HCT116 (cell line): ENCODE measurements at regions not wholly inside any gene's neighbourhood (a gene's known extent, or its start where the extent isn't known, plus 50 kb on each side); places are given as distances from the start of the nearest gene placed in this dataset.
"Not testable (repeated sequence)": the region's sequence is repeated elsewhere in the genome, so short reads cannot be mapped to it uniquely, and the experiment has no call there.

Experiments
- ATAC-seq: fragments of 200-7000 bp; cut with Tn5 transposase; 2 replicates; pipeline ENCODE4 v1.9.1; 2020; ENCODE audit warnings: mild to moderate bottlenecking, moderate library complexity
- BruUV-seq: library from RNA; stranded (reverse); fragments of 400-500 nt; replicated peaks from 2 replicates; lab custom pipeline; 2021; lab: Mats Ljungman, UMichigan
- CTCF ChIA-PET: fragments of 300-600 bp; sonication (Branson Sonifier 250); formaldehyde crosslinking; loops from one replicate; lab custom pipeline; 2021; ENCODE audit warnings: antibody characterized with exemption; lab: Charles Lee
- POLR2A ChIA-PET: fragments of 300-600, 350-600 bp; sonication (Branson Sonifier 250); formaldehyde crosslinking; loops from one replicate; lab custom pipeline; 2021; ENCODE audit warnings: antibody characterized with exemption; lab: Charles Lee
- RAD21 ChIA-PET, 2 experiments: fragments of 300-600 bp; sonication (Branson Sonifier 250); formaldehyde crosslinking; loops; one replicate each; lab custom pipeline; 2023; ENCODE audit warnings: low total read pairs in 2 of 2; ENCODE audit not compliant: uncharacterized antibody in 2 of 2, unreplicated experiment in 2 of 2, low non-redundant PET in 1 of 2; lab: Charles Lee
- DNase-seq: peaks from one replicate; pipeline ENCODE4 v3.0.0-alpha.2; 2010; ENCODE audit warnings: low read depth, low spot score
- H2AFZ ChIP-seq: fragments of 200-600 bp; shearing (Covaris generic), sonication (generic); 2 replicates; pipeline ENCODE4 v1.6.1; 2017; ENCODE audit warnings: low read depth, mixed run types, mixed read lengths, antibody characterized with exemption, low read length; ENCODE audit not compliant: poor library complexity, severe bottlenecking
- H3K27ac ChIP-seq: 2 replicates; pipeline ENCODE4 v1.5.1; 2012; ENCODE audit warnings: low read depth, low read length
- H3K27me3 ChIP-seq: fragments of 200-600 bp; sonication (generic); 2 replicates; pipeline ENCODE4 v1.6.1; 2016; ENCODE audit warnings: mixed run types, low read length, mixed read lengths; ENCODE audit not compliant: insufficient read depth
- H3K36me3 ChIP-seq, 2 experiments: fragments of 200-500 bp in 1 of 2; fragments of 200-600 bp in 1 of 2; sonication (Bioruptor generic) in 1 of 2; sonication (generic) in 1 of 2; 2 replicates each; pipeline versions ENCODE4 v1.5.1 to v1.6.1; 2014 to 2016; ENCODE audit warnings: low read length in 2 of 2, inconsistent platforms in 1 of 2, mixed read lengths in 1 of 2, mixed run types in 1 of 2; ENCODE audit not compliant: insufficient read depth in 2 of 2, control insufficient read depth in 1 of 2
- H3K4me1 ChIP-seq, 2 experiments: fragments of 200-600 bp in 1 of 2; sonication (generic) in 1 of 2; 2 replicates each; pipeline versions ENCODE4 v1.5.1 to v1.6.1; 2012 to 2017; ENCODE audit warnings: low read length in 2 of 2, inconsistent platforms in 1 of 2, mild to moderate bottlenecking in 1 of 2, mixed read lengths in 1 of 2, mixed run types in 1 of 2, moderate library complexity in 1 of 2; ENCODE audit not compliant: insufficient read depth in 2 of 2, control insufficient read depth in 1 of 2
- H3K4me2 ChIP-seq: fragments of 200-600 bp; sonication (generic); 2 replicates; pipeline ENCODE4 v1.6.1; 2017; ENCODE audit warnings: mixed run types, low read length, mixed read lengths
- H3K4me3 ChIP-seq, 2 experiments: fragments of 200-600 bp in 1 of 2; sonication (generic) in 1 of 2; replicated peaks in 1 of 2; 2 replicates each; pipeline ENCODE4 v1.5.1; 2011 to 2016; ENCODE audit warnings: low read length in 2 of 2, control low read depth in 1 of 2, low read depth in 1 of 2, mild to moderate bottlenecking in 1 of 2, mixed read lengths in 1 of 2, mixed run types in 1 of 2
- H3K79me2 ChIP-seq: fragments of 200-600 bp; sonication (generic); 2 replicates; pipeline ENCODE4 v1.6.1; 2017; ENCODE audit warnings: mild to moderate bottlenecking, mixed run types, low read length, moderate library complexity, mixed read lengths; ENCODE audit not compliant: insufficient read depth
- H3K9ac ChIP-seq: fragments of 200-600 bp; sonication (generic); 2 replicates; pipeline ENCODE4 v1.6.1; 2016; ENCODE audit warnings: low read length, mixed read lengths
- H3K9me2 ChIP-seq: fragments of 200-600 bp; sonication (generic), shearing (Covaris generic); 2 replicates; pipeline ENCODE4 v1.6.1; 2017; ENCODE audit warnings: mixed run types, mild to moderate bottlenecking, moderate library complexity; ENCODE audit not compliant: insufficient read depth
- H3K9me3 ChIP-seq, 2 experiments: fragments of 200-500 bp in 1 of 2; fragments of 200-600 bp in 1 of 2; sonication (Bioruptor generic) in 1 of 2; sonication (generic) in 1 of 2; 2 replicates each; pipeline ENCODE4 v1.6.1; 2014 to 2017; ENCODE audit warnings: low read length in 2 of 2, mixed read lengths in 2 of 2, inconsistent platforms in 1 of 2, low read depth in 1 of 2, mild to moderate bottlenecking in 1 of 2, mixed run types in 1 of 2, moderate library complexity in 1 of 2; ENCODE audit not compliant: control insufficient read depth in 1 of 2, insufficient read depth in 1 of 2
- H4K20me1 ChIP-seq: fragments of 200-600 bp; sonication (generic), shearing (Covaris generic); 2 replicates; pipeline ENCODE4 v1.6.1; 2017; ENCODE audit warnings: mixed run types, mild to moderate bottlenecking, moderate library complexity; ENCODE audit not compliant: insufficient read depth
- JUND ChIP-seq: IDR thresholded peaks from 2 replicates; pipeline ENCODE4 v1.6.1; 2012
- MAX ChIP-seq: IDR thresholded peaks from 2 replicates; pipeline ENCODE4 v1.6.1; 2012
- RAD21 ChIP-seq: IDR thresholded peaks from 2 replicates; pipeline ENCODE4 v1.6.1; 2012; ENCODE audit warnings: low read depth, mild to moderate bottlenecking
- YY1 ChIP-seq: IDR thresholded peaks from 2 replicates; pipeline ENCODE4 v1.6.1; 2011; ENCODE audit warnings: low read length, low read depth, moderate library complexity, mild to moderate bottlenecking; ENCODE audit not compliant: insufficient replicate concordance; ENCODE audit errors: extremely low read depth
- ZBTB33 ChIP-seq: IDR thresholded peaks from 2 replicates; pipeline ENCODE4 v1.6.1; 2011; ENCODE audit warnings: mild to moderate bottlenecking, low read length, moderate library complexity; ENCODE audit not compliant: insufficient replicate concordance; ENCODE audit errors: extremely low read depth
- intact Hi-C: fragments of 100-400 bp; cut with micrococcal nuclease; formaldehyde crosslinking; loops from 2 replicates; pipeline ENCODE4 v1.10.0; 2022
- TF ChIP-seq, protein P1 (sequence below), 3 experiments: fragments of 200-600 bp in 1 of 3; sonication (generic) in 1 of 3; IDR thresholded peaks in 2 of 3; conservative IDR thresholded peaks in 1 of 3; 2 replicates each; pipeline ENCODE4 v1.5.1; 2012 to 2017; ENCODE audit warnings: low read depth in 2 of 3, low read length in 2 of 3, antibody characterized with exemption in 1 of 3, borderline replicate concordance in 1 of 3, control low read depth in 1 of 3, mild to moderate bottlenecking in 1 of 3, mixed read lengths in 1 of 3, mixed run types in 1 of 3, moderate library complexity in 1 of 3; ENCODE audit not compliant: insufficient read depth in 1 of 3

GRCh38 chr5:174935854-174936474, 211.6 kb downstream of the MSX2 start:
- intact Hi-C loops = loop anchor here (1.0 to 10.0 kb wide), 5 partner anchors 26 to 609 kb away; no protein-coding TSS in a partner anchor
- Histone ChIP-seq H3K4me3 (no peak overlapping the region), H2AFZ (peak overlapping the region; percentile 14), H3K27me3 (no peaks in the 10 kb centered on the region), H3K4me2 (peak overlapping the region; percentile 32; the same call in 1 of the 2 replicates), H3K27ac (no peak overlapping the region), H3K79me2 (no peaks in the 10 kb centered on the region), H3K9ac (no peak overlapping the region), H3K36me3 (no peaks in the 10 kb centered on the region), H3K4me1 (peaks cover 0 to 4% of the 10 kb centered on the region in 2 experiments; a peak in 1 of 4 replicates), H3K9me2 (no peaks in the 10 kb centered on the region), H3K9me3 (no peaks in the 10 kb centered on the region), H4K20me1 (no peaks in the 10 kb centered on the region)
- no TSS peak for BruUV-seq
- peak; percentile 98 for ATAC-seq
- CTCF ChIA-PET = interaction anchor here (1.0 to 1.5 kb wide), 2 partner anchors 25 to 528 kb away, joined by 3 to 4 read pairs; no protein-coding TSS in a partner anchor
- POLR2A ChIA-PET = no interaction called here
- RAD21 ChIA-PET = no interaction called here
- TF ChIP-seq MAX = no peak
- TF ChIP-seq ZBTB33 = no peak
- TF ChIP-seq RAD21 = peak; percentile 93
- TF ChIP-seq YY1 = peak; percentile 48
- TF ChIP-seq JUND = no peak
- TF ChIP-seq, protein P1, sequence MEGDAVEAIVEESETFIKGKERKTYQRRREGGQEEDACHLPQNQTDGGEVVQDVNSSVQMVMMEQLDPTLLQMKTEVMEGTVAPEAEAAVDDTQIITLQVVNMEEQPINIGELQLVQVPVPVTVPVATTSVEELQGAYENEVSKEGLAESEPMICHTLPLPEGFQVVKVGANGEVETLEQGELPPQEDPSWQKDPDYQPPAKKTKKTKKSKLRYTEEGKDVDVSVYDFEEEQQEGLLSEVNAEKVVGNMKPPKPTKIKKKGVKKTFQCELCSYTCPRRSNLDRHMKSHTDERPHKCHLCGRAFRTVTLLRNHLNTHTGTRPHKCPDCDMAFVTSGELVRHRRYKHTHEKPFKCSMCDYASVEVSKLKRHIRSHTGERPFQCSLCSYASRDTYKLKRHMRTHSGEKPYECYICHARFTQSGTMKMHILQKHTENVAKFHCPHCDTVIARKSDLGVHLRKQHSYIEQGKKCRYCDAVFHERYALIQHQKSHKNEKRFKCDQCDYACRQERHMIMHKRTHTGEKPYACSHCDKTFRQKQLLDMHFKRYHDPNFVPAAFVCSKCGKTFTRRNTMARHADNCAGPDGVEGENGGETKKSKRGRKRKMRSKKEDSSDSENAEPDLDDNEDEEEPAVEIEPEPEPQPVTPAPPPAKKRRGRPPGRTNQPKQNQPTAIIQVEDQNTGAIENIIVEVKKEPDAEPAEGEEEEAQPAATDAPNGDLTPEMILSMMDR (IDR thresholded peaks at IDR 0.05 in 2 of 3, conservative IDR thresholded peaks at IDR 0.05 in 1 of 3; ENCODE audit: borderline replicate concordance in 1 of 3, insufficient read depth in 1 of 3, low read depth in 2 of 3, low read length in 2 of 3) = peak; percentile 83 to 93 (median 92)
- DNase-seq = peak; percentile 51

DNA sequence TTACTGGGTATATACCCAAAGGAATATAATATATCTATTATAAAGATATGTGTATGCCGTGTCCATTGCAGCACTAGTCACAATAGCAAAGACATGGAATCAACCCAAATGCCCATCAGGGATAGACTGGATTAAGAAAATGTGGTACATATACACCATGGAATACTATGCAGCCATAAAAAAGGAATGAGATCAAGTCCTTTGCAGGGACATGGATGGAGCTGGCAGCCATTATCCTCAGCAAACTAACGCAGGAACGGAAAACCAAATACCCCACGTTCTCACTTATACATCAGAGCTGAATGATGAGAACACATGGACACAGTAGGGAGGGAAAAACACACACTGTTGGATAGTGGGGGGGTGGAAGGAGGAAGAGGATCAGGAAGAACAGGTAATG, 206.7 kb downstream of the MSX2 start:
- RAD21 ChIA-PET, DNase-seq, H3K79me2 ChIP-seq, H3K9ac ChIP-seq, H2AFZ ChIP-seq, BruUV-seq, POLR2A ChIA-PET, ATAC-seq, H3K9me3 ChIP-seq, H3K4me1 ChIP-seq, H3K27ac ChIP-seq, CTCF ChIA-PET, H3K36me3 ChIP-seq, H3K4me2 ChIP-seq, H3K4me3 ChIP-seq, H4K20me1 ChIP-seq, H3K27me3 ChIP-seq, H3K9me2 ChIP-seq: not testable (repeated sequence)
- intact Hi-C loops = loop anchor here (10.0 kb wide), 1 partner anchor 516 kb away; no protein-coding TSS in a partner anchor
